Vagina (tissue), 2 donors: ENCODE measurements at regions not wholly inside any gene's neighbourhood (a gene's known extent, or its start where the extent isn't known, plus 50 kb on each side); places are given as distances from the start of the nearest gene placed in this dataset.

Experiments
- CTCF ChIP-seq, 3 experiments: fragments of 450-650 bp in 2 of 3; fragments of 200-600 bp in 1 of 3; sonication (generic) in 1 of 3; IDR thresholded peaks; one replicate each; pipeline ENCODE4 v1.5.1; 2017 to 2019; ENCODE audit warnings: antibody characterized with exemption in 3 of 3, mild to moderate bottlenecking in 2 of 3, moderate library complexity in 2 of 3
- POLR2AphosphoS5 ChIP-seq, 2 donors: sonication (generic); formaldehyde crosslinking; IDR thresholded peaks; one replicate each; pipeline ENCODE4 v1.9.0; 2017; ENCODE audit warnings: antibody characterized with exemption in 2 of 2, mild to moderate bottlenecking in 2 of 2, low read depth in 1 of 2; ENCODE audit not compliant: insufficient read depth in 1 of 2

GRCh38 chr11:69351460-69351859, 57.5 kb downstream of the MYEOV start:
- TF ChIP-seq CTCF (IDR thresholded peaks at IDR 0.05) (no peak), POLR2AphosphoS5 (IDR thresholded peaks at IDR 0.05; ENCODE audit: insufficient read depth in 1 of 2, low read depth in 1 of 2) (no peak)
